ENCODE measurements at regions not wholly inside any gene's neighbourhood (a gene's known extent, or its start where the extent isn't known, plus 50 kb on each side); places are given as distances from the start of the nearest gene placed in this dataset.

DNA sequence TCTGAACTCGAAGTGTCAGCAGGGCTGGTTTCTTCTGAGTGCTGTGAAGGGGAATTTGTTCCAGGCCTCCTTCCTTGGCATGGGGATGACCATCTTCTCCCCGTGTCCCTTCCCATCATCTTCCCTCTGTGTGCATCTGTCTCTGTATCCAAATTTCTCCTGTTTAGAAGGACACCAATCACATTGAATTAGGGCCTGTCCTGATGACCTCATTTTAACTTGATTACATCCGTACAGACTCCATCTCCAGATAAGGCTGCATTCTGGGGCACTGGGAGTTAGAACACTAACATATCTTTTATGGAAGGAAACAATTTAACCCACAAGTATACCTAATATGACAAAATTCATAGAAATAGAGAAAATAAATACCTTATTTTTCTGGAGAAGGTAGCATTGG is 76.8 kb upstream of the ANKRD1 start:
- Histone ChIP-seq H3K27ac (no peak overlapping the region), H3K4me3 (no peak overlapping the region), H3K9me3 (no peaks in the 10 kb centered on the region), H3K27me3 (no peaks in the 10 kb centered on the region), H3K36me3 (no peaks in the 10 kb centered on the region), H3K4me1 (no peaks in the 10 kb centered on the region)
- no peak for DNase-seq (ENCODE audit: low spot score in 2 of 2)
- TF ChIP-seq EP300 (IDR thresholded peaks at IDR 0.05) (no peak), CTCF (IDR thresholded peaks at IDR 0.05) (no peak), POLR2A (IDR thresholded peaks at IDR 0.05) (no peak)
- 75 to 77% methylated on average over 3 of the region's 3 CpGs for WGBS, 2 donors

DNA sequence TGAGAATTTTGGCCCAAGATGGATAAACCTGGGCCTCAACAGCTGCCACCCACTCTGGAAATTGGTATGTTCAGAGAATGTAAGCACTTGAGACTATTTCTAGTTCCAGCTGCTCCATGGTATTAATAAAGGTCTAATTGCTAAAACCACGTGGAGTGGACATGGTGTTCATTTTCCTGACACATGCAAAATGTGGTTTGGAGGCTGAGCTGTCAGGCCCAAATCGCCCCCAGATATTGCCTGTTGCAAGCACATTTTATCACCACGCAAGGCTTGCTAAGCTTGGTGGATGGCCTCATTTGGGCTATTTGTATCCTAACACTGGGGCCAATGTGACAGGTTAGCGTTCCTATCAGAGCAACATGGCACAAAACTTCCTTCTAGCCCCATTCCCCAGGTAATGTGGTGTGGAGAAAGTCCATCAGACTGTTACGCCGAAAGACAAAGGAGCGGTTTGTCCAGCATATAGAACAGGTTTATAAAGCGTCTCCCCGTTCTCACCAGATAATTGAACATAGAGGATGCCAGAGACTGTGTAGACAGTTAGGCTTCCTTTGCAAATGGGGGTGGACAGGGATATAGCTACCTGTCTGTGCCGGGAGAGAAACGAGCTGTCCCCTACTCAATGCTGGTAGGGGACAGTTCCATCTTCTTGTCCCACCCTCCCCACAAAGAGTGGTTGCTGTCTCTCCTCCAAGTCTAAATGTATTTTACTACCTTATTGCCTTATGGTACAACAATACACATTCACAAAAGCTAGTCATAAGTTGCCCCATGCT is 78.0 kb upstream of the ANKRD1 start:
- DNase-seq (ENCODE audit: low spot score in 2 of 2) = no peak
- WGBS, 2 donors = 89 to 94% methylated on average over 11 of the region's 11 CpGs
- Histone ChIP-seq H3K4me1 (no peaks in the 10 kb centered on the region), H3K9me3 (no peaks in the 10 kb centered on the region), H3K36me3 (no peaks in the 10 kb centered on the region), H3K27ac (no peak overlapping the region), H3K27me3 (no peaks in the 10 kb centered on the region), H3K4me3 (no peak overlapping the region)
- TF ChIP-seq CTCF (IDR thresholded peaks at IDR 0.05) (no peak), EP300 (IDR thresholded peaks at IDR 0.05) (no peak), POLR2A (IDR thresholded peaks at IDR 0.05) (no peak)

DNA sequence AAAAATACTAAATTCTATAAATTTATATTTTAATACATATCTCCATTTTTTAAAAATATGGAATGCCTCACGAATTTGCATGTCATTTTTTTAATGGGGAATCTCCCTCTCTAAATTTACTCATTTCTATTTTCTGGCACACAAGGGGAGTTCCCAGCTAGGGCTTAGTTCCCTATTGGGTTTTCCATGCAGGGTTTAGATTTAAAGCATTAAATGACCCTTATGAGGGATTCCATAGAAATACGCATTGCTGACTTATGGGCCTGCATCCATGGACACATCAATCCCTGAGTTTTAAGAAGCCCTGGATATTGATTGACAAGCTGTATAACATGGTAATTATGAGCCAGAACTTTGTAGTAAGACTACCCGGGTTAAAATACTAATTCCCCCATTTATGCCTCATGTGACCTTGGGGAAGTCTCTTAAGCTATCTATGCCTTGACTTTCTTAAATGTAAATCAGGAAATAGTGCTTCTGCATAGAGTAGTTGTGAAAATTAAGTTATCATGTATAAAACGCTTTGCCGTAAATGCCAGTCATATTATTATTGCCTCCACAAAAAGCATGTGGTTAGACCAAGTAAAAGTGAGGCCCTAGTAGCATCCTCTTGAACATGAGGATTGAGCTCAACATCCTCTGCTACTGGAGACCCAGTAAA is 78.8 kb upstream of the ANKRD1 start:
- no peak overlapping the region for H3K4me3 ChIP-seq
- no peaks in the 10 kb centered on the region for H3K27me3 ChIP-seq
- 82 to 88% methylated on average over 5 of the region's 5 CpGs for WGBS, 2 donors
- TF ChIP-seq CTCF (IDR thresholded peaks at IDR 0.05) = no peak
- no peak for TF ChIP-seq POLR2A (IDR thresholded peaks at IDR 0.05)
- TF ChIP-seq EP300 (IDR thresholded peaks at IDR 0.05) = no peak
- no peaks in the 10 kb centered on the region for H3K36me3 ChIP-seq
- no peaks in the 10 kb centered on the region for H3K4me1 ChIP-seq
- no peak for DNase-seq (ENCODE audit: low spot score in 2 of 2)
- H3K27ac ChIP-seq = no peak overlapping the region
- H3K9me3 ChIP-seq = no peaks in the 10 kb centered on the region

GRCh38 chr10:91000470-91000869 is 79.6 kb upstream of the ANKRD1 start:
- Histone ChIP-seq H3K36me3 (no peaks in the 10 kb centered on the region), H3K27me3 (no peaks in the 10 kb centered on the region), H3K4me3 (no peak overlapping the region), H3K4me1 (no peaks in the 10 kb centered on the region), H3K27ac (no peak overlapping the region), H3K9me3 (no peaks in the 10 kb centered on the region)
- no peak for TF ChIP-seq POLR2A (IDR thresholded peaks at IDR 0.05)
- TF ChIP-seq CTCF (IDR thresholded peaks at IDR 0.05) = no peak
- no peak for TF ChIP-seq EP300 (IDR thresholded peaks at IDR 0.05)
- no peak for DNase-seq (ENCODE audit: low spot score in 2 of 2)
- WGBS, 2 donors = 84 to 89% methylated on average over 6 of the region's 6 CpGs

GRCh38 chr10:91000985-91001384 is 80.1 kb upstream of the ANKRD1 start:
- no peaks in the 10 kb centered on the region for H3K36me3 ChIP-seq
- no peak for DNase-seq (ENCODE audit: low spot score in 2 of 2)
- TF ChIP-seq CTCF (IDR thresholded peaks at IDR 0.05) = no peak
- TF ChIP-seq EP300 (IDR thresholded peaks at IDR 0.05) = no peak
- no peak for TF ChIP-seq POLR2A (IDR thresholded peaks at IDR 0.05)
- no peak overlapping the region for H3K4me3 ChIP-seq
- H3K27me3 ChIP-seq = no peaks in the 10 kb centered on the region
- no peak overlapping the region for H3K27ac ChIP-seq
- H3K4me1 ChIP-seq = no peaks in the 10 kb centered on the region
- WGBS, 2 donors = 89 to 96% methylated on average over 1 of the region's 1 CpG
- H3K9me3 ChIP-seq = no peaks in the 10 kb centered on the region

All from tibial nerve (tissue), 4 donors.